ENCODE measurements at regions not wholly inside any gene's neighbourhood (a gene's known extent, or its start where the extent isn't known, plus 50 kb on each side); places are given as distances from the start of the nearest gene placed in this dataset.
A peak's percentile ranks its signal among the peaks of the same experiment; 100 is the strongest.

DNA sequence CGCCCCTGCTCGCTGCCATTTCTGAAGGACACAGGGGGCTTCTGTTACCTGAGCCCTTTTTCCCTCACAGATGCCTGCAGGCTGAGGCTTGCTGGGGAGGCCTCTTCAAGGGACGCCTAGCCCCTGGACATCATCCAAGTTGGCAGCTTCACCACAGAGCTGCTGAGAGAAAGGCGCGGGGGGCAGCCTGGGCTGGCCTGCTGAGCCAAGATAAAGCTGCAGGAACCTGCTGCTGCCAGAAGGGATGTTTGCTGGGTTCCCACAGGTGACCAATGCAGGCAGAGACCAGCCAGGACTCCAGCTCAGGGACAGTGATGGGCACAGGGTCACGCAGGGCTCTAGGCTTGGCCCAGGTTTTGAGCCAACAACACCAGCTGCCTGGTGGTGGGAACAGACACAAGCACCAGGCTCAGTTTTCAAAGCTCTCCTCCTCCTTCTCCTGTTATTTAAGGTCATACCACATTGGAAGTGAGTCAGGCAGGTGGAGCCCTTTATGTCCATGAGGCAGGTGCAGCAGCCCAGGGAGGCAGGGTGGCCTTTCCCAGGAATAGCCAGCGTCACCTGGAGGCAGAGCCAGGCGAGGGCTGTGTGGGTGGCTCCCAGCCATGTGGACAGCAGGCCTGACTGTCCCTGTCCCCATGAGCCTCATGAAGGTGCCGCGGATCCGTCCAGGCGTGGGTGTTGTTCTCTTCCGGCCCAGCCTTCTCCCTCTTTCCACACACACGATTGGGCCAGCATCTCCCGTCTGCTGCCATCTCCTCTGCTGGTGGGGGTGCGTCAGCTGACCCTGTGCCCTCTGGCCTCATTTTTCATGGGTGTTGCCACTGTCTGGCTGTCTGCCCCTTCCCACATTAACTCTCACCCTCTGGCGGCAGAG is 515.5 kb upstream of the MYT1L start:
- H4K5ac ChIP-seq (ENCODE audit: insufficient read length, low read depth, low read length): no peak overlapping the region
- no peaks in the 10 kb centered on the region for H3K79me1 ChIP-seq (ENCODE audit: low read depth, low read length)
- no peak overlapping the region for H3K56ac ChIP-seq (replicated peaks; ENCODE audit: insufficient read length, low read depth, low read length)
- H3K23ac ChIP-seq (ENCODE audit: insufficient read length): no peak overlapping the region
- no peak overlapping the region for H3K4me3 ChIP-seq (ENCODE audit: extremely low read depth in 1 of 4, insufficient read depth in 2 of 4, low read depth in 3 of 4, low read length in 4 of 4)
- no peaks in the 10 kb centered on the region for H3K9me3 ChIP-seq (ENCODE audit: insufficient read depth in 2 of 2, low read depth in 1 of 2, low read length in 1 of 2)
- CTCF ChIA-PET (ENCODE audit: partially characterized antibody): interaction anchor here (0.7 to 0.8 kb wide), 3 partner anchors 69 to 271 kb away, joined by 3 read pairs; no protein-coding TSS in a partner anchor
- H2BK12ac ChIP-seq (ENCODE audit: low read depth, low read length): peak overlapping the region; percentile 31; the same call in 1 of the 2 replicates
- no peak overlapping the region for H3K18ac ChIP-seq (ENCODE audit: extremely low read depth, low read length)
- 89% methylated on average over 17 of the region's 17 CpGs; no CpG with 5 or more reads in 1 of the 2 experiments for WGBS, 2 experiments (ENCODE audit: extremely low coverage in 1 of 2, insufficient coverage in 1 of 2, insufficient read length in 1 of 2, insufficient replicate concordance in 2 of 2, low coverage in 1 of 2, low lambda C conversion rate in 2 of 2, missing lambda C conversion rate in 1 of 2)
- no peak overlapping the region for H3K27ac ChIP-seq (ENCODE audit: low read depth, low read length)
- H2AK5ac ChIP-seq (ENCODE audit: low read depth, low read length): no peak overlapping the region
- no peak overlapping the region for H3K4me2 ChIP-seq (ENCODE audit: insufficient read depth in 1 of 2, low read depth in 2 of 2, low read length in 2 of 2)
- no peak overlapping the region for H4K91ac ChIP-seq (replicated peaks; ENCODE audit: insufficient read length, low read length)
- no peak overlapping the region for H2BK120ac ChIP-seq (replicated peaks; ENCODE audit: low read depth, low read length)
- H3K79me2 ChIP-seq (ENCODE audit: control insufficient read depth in 1 of 2, insufficient read depth in 2 of 2, low read length in 2 of 2): no peaks in the 10 kb centered on the region
- no peak overlapping the region for H3K9ac ChIP-seq (replicated peaks in 1 of 4; ENCODE audit: extremely low read depth in 1 of 4, low read depth in 3 of 4, low read length in 3 of 4)
- no peak overlapping the region for H3K4ac ChIP-seq (replicated peaks; ENCODE audit: insufficient read length, low read depth, low read length)
- no peak overlapping the region for H2BK20ac ChIP-seq (ENCODE audit: low read length)
- H2BK5ac ChIP-seq (ENCODE audit: low read depth, low read length): no peak overlapping the region
- H3K4me1 ChIP-seq (replicated peaks in 1 of 4; ENCODE audit: control insufficient read depth in 3 of 4, insufficient read depth in 4 of 4, low read length in 3 of 4): peaks cover 2 to 26% (median 11%) of the 10 kb centered on the region in 4 experiments
- DNase-seq (ENCODE audit: low read depth in 1 of 2, low spot score in 2 of 2) (no peak), FAIRE-seq (no peak)
- POLR2A ChIA-PET (ENCODE audit: partially characterized antibody): no interaction called here
- 0 out of 2 replicates have a peak overlapping the region, but pooled peaks have one; percentile 37 for H2BK15ac ChIP-seq (ENCODE audit: low read length)
- H2AFZ ChIP-seq (ENCODE audit: low read length): no peak overlapping the region
- no peak overlapping the region; the same call in 1 of the 2 replicates for H4K8ac ChIP-seq (ENCODE audit: extremely low read depth, insufficient read depth, low read length)
- peaks cover 0 to 5% of the 10 kb centered on the region in 2 experiments for H4K20me1 ChIP-seq (replicated peaks in 1 of 2; ENCODE audit: control insufficient read depth in 1 of 2, insufficient read depth in 2 of 2, low read length in 2 of 2)
- no peaks in the 10 kb centered on the region for H3K27me3 ChIP-seq (replicated peaks in 1 of 4; ENCODE audit: control insufficient read depth in 3 of 4, extremely low read depth in 1 of 4, insufficient read depth in 3 of 4, low read length in 3 of 4)
- H3K23me2 ChIP-seq (ENCODE audit: low read depth, low read length): peaks cover 9% of the 10 kb centered on the region; the same call in 1 of the 2 replicates
- no peaks in the 10 kb centered on the region for H3K36me3 ChIP-seq (ENCODE audit: control insufficient read depth in 2 of 4, insufficient read depth in 4 of 4, low read length in 3 of 4)
- no peak overlapping the region for H3K14ac ChIP-seq (ENCODE audit: insufficient read length)
- TF ChIP-seq NANOG (IDR thresholded peaks at IDR 0.05; ENCODE audit: insufficient read depth, low read depth, low read length, poor library complexity, severe bottlenecking) (no peak), USF2 (IDR thresholded peaks at IDR 0.05; ENCODE audit: low read length) (no peak), SRF (IDR thresholded peaks at IDR 0.05; ENCODE audit: low read depth, low read length) (no peak), TAF1 (IDR thresholded peaks at IDR 0.05; ENCODE audit: low read depth, low read length) (no peak), SP1 (IDR thresholded peaks at IDR 0.05; ENCODE audit: low read depth, low read length) (no peak), CTCF (IDR thresholded peaks at IDR 0.05; ENCODE audit: control extremely low read depth in 1 of 3, insufficient read depth in 1 of 3, low read depth in 1 of 3, low read length in 3 of 3) (no peak), POU5F1 (IDR thresholded peaks at IDR 0.05; ENCODE audit: low read depth, low read length) (no peak), SP2 (IDR thresholded peaks at IDR 0.05; ENCODE audit: low read length) (no peak), RXRA (IDR thresholded peaks at IDR 0.05; ENCODE audit: insufficient read depth, low read depth, low read length) (no peak)

All from H1 (cell line).